ENCODE measurements at regions not wholly inside any gene's neighbourhood (a gene's known extent, or its start where the extent isn't known, plus 50 kb on each side); places are given as distances from the start of the nearest gene placed in this dataset.

DNA sequence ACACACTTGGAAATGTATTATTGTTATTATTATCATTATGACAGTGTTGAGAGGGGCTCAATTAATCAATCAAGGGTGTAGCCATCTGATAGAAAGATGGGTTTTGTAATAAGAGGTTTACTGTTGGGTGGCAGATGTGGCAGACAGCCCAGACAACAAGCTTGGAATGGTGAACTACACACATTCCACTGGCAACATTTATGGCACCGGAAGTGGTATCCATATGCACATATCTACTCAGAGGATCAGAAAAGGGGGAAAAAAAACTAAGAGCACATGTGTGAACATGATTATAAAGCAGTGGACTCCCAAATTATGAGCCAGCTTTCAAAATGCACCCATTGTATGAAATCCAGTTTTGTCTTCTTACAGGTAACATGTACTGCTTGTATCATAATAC lies 125.9 kb upstream of the ARX start:
- Mint-ChIP-seq H3K4me1 (peaks cover 19% of the 10 kb centered on the region), H3K36me3 (ENCODE audit: low read depth) (no peaks in the 10 kb centered on the region), H3K27ac (no peak overlapping the region), H3K9me3 (no peaks in the 10 kb centered on the region; the same call in 2 of the 3 replicates), H3K4me3 (no peak overlapping the region), H3K27me3 (ENCODE audit: insufficient read depth, low read depth, poor library complexity) (no peaks in the 10 kb centered on the region)
- H3K4me2 ChIP-seq, result no peak overlapping the region
- TF ChIP-seq, protein P1, sequence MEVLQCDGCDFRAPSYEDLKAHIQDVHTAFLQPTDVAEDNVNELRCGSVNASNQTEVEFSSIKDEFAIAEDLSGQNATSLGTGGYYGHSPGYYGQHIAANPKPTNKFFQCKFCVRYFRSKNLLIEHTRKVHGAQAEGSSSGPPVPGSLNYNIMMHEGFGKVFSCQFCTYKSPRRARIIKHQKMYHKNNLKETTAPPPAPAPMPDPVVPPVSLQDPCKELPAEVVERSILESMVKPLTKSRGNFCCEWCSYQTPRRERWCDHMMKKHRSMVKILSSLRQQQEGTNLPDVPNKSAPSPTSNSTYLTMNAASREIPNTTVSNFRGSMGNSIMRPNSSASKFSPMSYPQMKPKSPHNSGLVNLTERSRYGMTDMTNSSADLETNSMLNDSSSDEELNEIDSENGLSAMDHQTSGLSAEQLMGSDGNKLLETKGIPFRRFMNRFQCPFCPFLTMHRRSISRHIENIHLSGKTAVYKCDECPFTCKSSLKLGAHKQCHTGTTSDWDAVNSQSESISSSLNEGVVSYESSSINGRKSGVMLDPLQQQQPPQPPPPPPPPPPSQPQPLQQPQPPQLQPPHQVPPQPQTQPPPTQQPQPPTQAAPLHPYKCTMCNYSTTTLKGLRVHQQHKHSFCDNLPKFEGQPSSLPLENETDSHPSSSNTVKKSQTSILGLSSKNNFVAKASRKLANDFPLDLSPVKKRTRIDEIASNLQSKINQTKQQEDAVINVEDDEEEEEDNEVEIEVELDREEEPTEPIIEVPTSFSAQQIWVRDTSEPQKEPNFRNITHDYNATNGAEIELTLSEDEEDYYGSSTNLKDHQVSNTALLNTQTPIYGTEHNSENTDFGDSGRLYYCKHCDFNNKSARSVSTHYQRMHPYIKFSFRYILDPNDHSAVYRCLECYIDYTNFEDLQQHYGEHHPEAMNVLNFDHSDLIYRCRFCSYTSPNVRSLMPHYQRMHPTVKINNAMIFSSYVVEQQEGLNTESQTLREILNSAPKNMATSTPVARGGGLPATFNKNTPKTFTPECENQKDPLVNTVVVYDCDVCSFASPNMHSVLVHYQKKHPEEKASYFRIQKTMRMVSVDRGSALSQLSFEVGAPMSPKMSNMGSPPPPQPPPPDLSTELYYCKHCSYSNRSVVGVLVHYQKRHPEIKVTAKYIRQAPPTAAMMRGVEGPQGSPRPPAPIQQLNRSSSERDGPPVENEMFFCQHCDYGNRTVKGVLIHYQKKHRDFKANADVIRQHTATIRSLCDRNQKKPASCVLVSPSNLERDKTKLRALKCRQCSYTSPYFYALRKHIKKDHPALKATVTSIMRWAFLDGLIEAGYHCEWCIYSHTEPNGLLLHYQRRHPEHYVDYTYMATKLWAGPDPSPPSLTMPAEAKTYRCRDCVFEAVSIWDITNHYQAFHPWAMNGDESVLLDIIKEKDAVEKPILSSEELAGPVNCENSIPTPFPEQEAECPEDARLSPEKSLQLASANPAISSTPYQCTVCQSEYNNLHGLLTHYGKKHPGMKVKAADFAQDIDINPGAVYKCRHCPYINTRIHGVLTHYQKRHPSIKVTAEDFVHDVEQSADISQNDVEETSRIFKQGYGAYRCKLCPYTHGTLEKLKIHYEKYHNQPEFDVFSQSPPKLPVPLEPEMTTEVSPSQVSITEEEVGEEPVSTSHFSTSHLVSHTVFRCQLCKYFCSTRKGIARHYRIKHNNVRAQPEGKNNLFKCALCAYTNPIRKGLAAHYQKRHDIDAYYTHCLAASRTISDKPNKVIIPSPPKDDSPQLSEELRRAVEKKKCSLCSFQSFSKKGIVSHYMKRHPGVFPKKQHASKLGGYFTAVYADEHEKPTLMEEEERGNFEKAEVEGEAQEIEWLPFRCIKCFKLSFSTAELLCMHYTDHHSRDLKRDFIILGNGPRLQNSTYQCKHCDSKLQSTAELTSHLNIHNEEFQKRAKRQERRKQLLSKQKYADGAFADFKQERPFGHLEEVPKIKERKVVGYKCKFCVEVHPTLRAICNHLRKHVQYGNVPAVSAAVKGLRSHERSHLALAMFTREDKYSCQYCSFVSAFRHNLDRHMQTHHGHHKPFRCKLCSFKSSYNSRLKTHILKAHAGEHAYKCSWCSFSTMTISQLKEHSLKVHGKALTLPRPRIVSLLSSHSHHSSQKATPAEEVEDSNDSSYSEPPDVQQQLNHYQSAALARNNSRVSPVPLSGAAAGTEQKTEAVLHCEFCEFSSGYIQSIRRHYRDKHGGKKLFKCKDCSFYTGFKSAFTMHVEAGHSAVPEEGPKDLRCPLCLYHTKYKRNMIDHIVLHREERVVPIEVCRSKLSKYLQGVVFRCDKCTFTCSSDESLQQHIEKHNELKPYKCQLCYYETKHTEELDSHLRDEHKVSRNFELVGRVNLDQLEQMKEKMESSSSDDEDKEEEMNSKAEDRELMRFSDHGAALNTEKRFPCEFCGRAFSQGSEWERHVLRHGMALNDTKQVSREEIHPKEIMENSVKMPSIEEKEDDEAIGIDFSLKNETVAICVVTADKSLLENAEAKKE (CRISPR knock-in tag; IDR thresholded peaks at IDR 0.05), result no peak
- TF ChIP-seq, protein P2, sequence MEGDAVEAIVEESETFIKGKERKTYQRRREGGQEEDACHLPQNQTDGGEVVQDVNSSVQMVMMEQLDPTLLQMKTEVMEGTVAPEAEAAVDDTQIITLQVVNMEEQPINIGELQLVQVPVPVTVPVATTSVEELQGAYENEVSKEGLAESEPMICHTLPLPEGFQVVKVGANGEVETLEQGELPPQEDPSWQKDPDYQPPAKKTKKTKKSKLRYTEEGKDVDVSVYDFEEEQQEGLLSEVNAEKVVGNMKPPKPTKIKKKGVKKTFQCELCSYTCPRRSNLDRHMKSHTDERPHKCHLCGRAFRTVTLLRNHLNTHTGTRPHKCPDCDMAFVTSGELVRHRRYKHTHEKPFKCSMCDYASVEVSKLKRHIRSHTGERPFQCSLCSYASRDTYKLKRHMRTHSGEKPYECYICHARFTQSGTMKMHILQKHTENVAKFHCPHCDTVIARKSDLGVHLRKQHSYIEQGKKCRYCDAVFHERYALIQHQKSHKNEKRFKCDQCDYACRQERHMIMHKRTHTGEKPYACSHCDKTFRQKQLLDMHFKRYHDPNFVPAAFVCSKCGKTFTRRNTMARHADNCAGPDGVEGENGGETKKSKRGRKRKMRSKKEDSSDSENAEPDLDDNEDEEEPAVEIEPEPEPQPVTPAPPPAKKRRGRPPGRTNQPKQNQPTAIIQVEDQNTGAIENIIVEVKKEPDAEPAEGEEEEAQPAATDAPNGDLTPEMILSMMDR (conservative IDR thresholded peaks at IDR 0.05; ENCODE audit: low read depth in 2 of 2), result no peak
- TF ChIP-seq NANOG (IDR thresholded peaks at IDR 0.05; ENCODE audit: borderline replicate concordance), result no peak
- TF ChIP-seq, protein P3, sequence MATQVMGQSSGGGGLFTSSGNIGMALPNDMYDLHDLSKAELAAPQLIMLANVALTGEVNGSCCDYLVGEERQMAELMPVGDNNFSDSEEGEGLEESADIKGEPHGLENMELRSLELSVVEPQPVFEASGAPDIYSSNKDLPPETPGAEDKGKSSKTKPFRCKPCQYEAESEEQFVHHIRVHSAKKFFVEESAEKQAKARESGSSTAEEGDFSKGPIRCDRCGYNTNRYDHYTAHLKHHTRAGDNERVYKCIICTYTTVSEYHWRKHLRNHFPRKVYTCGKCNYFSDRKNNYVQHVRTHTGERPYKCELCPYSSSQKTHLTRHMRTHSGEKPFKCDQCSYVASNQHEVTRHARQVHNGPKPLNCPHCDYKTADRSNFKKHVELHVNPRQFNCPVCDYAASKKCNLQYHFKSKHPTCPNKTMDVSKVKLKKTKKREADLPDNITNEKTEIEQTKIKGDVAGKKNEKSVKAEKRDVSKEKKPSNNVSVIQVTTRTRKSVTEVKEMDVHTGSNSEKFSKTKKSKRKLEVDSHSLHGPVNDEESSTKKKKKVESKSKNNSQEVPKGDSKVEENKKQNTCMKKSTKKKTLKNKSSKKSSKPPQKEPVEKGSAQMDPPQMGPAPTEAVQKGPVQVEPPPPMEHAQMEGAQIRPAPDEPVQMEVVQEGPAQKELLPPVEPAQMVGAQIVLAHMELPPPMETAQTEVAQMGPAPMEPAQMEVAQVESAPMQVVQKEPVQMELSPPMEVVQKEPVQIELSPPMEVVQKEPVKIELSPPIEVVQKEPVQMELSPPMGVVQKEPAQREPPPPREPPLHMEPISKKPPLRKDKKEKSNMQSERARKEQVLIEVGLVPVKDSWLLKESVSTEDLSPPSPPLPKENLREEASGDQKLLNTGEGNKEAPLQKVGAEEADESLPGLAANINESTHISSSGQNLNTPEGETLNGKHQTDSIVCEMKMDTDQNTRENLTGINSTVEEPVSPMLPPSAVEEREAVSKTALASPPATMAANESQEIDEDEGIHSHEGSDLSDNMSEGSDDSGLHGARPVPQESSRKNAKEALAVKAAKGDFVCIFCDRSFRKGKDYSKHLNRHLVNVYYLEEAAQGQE (IDR thresholded peaks at IDR 0.05; ENCODE audit: unreplicated experiment), result no peak
- no peak for TF ChIP-seq POLR2AphosphoS5 (IDR thresholded peaks at IDR 0.05; ENCODE audit: low read depth)
- no peak for TF ChIP-seq EZH2 (IDR thresholded peaks at IDR 0.05; ENCODE audit: low read depth, unreplicated experiment)
- no peak for TF ChIP-seq ZNF114 (CRISPR knock-in tag; IDR thresholded peaks at IDR 0.05)
- TF ChIP-seq ZNF331 (CRISPR knock-in tag; IDR thresholded peaks at IDR 0.05; ENCODE audit: low read depth), result no peak
- TF ChIP-seq, protein P4, sequence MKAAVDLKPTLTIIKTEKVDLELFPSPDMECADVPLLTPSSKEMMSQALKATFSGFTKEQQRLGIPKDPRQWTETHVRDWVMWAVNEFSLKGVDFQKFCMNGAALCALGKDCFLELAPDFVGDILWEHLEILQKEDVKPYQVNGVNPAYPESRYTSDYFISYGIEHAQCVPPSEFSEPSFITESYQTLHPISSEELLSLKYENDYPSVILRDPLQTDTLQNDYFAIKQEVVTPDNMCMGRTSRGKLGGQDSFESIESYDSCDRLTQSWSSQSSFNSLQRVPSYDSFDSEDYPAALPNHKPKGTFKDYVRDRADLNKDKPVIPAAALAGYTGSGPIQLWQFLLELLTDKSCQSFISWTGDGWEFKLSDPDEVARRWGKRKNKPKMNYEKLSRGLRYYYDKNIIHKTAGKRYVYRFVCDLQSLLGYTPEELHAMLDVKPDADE (IDR thresholded peaks at IDR 0.05), result no peak
- TF ChIP-seq CREB1 (CRISPR knock-in tag; IDR thresholded peaks at IDR 0.05; ENCODE audit: low read depth), result no peak
- no peak for TF ChIP-seq JUNB (IDR thresholded peaks at IDR 0.05; ENCODE audit: unreplicated experiment)
- TF ChIP-seq STAT1 (IDR thresholded peaks at IDR 0.05; ENCODE audit: unreplicated experiment), result no peak
- no peak for TF ChIP-seq EZH2phosphoT487 (IDR thresholded peaks at IDR 0.05; ENCODE audit: unreplicated experiment)
- H3K27me3 ChIP-seq (ENCODE audit: insufficient read depth), result no peaks in the 10 kb centered on the region
- H3K36me3 ChIP-seq (ENCODE audit: insufficient read depth), result no peaks in the 10 kb centered on the region
- no peak overlapping the region for H2AFZ ChIP-seq
- no peaks in the 10 kb centered on the region for H3K79me2 ChIP-seq (replicated peaks; ENCODE audit: insufficient read depth)
- H3K4me3 ChIP-seq, result no peak overlapping the region
- H4K20me1 ChIP-seq (replicated peaks; ENCODE audit: insufficient read depth), result no peaks in the 10 kb centered on the region
- H3K27ac ChIP-seq (ENCODE audit: low read depth), result no peak overlapping the region
- no peaks in the 10 kb centered on the region for H3F3A ChIP-seq (replicated peaks; ENCODE audit: low read depth)
- H3K9me2 ChIP-seq (ENCODE audit: insufficient read depth), result no peaks in the 10 kb centered on the region
- peaks cover 15% of the 10 kb centered on the region for H3K4me1 ChIP-seq (ENCODE audit: insufficient read depth)
- ATAC-seq (no peak), DNase-seq (ENCODE audit: low spot score) (no peak)
